ENCODE measurements at regions not wholly inside any gene's neighbourhood (a gene's known extent, or its start where the extent isn't known, plus 50 kb on each side); places are given as distances from the start of the nearest gene placed in this dataset.

DNA sequence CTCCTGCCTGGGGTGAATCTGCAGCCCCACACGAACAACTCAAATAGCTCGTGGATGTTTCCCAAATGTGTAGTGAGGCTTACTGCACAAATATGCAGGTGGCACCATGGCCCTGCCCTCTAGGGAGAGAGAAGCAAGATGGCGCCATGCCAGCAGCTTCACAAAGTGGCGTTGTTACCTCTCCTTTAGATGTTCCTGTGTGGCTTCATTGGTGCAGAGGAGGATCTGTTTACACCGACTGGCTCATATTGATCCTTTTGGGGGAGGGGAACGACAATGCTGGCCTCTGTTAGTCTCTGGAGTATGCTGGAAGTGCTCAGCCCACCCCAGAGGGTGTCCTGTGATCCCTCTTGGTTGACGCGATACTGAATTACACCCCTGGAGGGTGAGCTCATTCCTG lies 99.5 kb upstream of the GATA6 start:
- no peaks in the 10 kb centered on the region for H3K4me1 ChIP-seq (ENCODE audit: insufficient read depth, low read length, poor library complexity, severe bottlenecking)
- H3K79me2 ChIP-seq (ENCODE audit: insufficient read depth, low read length), result no peaks in the 10 kb centered on the region
- no peaks in the 10 kb centered on the region for H3K9me2 ChIP-seq (replicated peaks; ENCODE audit: low read depth, low read length)
- TF ChIP-seq, protein P1, sequence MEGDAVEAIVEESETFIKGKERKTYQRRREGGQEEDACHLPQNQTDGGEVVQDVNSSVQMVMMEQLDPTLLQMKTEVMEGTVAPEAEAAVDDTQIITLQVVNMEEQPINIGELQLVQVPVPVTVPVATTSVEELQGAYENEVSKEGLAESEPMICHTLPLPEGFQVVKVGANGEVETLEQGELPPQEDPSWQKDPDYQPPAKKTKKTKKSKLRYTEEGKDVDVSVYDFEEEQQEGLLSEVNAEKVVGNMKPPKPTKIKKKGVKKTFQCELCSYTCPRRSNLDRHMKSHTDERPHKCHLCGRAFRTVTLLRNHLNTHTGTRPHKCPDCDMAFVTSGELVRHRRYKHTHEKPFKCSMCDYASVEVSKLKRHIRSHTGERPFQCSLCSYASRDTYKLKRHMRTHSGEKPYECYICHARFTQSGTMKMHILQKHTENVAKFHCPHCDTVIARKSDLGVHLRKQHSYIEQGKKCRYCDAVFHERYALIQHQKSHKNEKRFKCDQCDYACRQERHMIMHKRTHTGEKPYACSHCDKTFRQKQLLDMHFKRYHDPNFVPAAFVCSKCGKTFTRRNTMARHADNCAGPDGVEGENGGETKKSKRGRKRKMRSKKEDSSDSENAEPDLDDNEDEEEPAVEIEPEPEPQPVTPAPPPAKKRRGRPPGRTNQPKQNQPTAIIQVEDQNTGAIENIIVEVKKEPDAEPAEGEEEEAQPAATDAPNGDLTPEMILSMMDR (conservative IDR thresholded peaks at IDR 0.05; ENCODE audit: low read length), result no peak
- no peak for TF ChIP-seq EZH2phosphoT487 (IDR thresholded peaks at IDR 0.05; ENCODE audit: borderline replicate concordance)
- no peaks in the 10 kb centered on the region for H4K20me1 ChIP-seq (ENCODE audit: insufficient read depth, low read length, poor library complexity, severe bottlenecking)
- no peak overlapping the region for H2AFZ ChIP-seq (ENCODE audit: low read length)
- no peak overlapping the region for H3K9ac ChIP-seq (ENCODE audit: low read depth, low read length, poor library complexity, severe bottlenecking)
- H3K4me2 ChIP-seq (ENCODE audit: low read depth, low read length, poor library complexity, severe bottlenecking), result no peak overlapping the region
- no peaks in the 10 kb centered on the region for H3K27me3 ChIP-seq (ENCODE audit: insufficient read depth, low read length, poor library complexity, severe bottlenecking)
- H3K9me3 ChIP-seq (ENCODE audit: insufficient read depth, low read depth, low read length), result no peaks in the 10 kb centered on the region
- no peaks in the 10 kb centered on the region for H3K36me3 ChIP-seq (ENCODE audit: insufficient read depth, low read length)
- no peak overlapping the region for H3K4me3 ChIP-seq (ENCODE audit: low read length, poor library complexity, severe bottlenecking)
- no peaks in the 10 kb centered on the region for H3F3A ChIP-seq (ENCODE audit: low read depth)

DNA sequence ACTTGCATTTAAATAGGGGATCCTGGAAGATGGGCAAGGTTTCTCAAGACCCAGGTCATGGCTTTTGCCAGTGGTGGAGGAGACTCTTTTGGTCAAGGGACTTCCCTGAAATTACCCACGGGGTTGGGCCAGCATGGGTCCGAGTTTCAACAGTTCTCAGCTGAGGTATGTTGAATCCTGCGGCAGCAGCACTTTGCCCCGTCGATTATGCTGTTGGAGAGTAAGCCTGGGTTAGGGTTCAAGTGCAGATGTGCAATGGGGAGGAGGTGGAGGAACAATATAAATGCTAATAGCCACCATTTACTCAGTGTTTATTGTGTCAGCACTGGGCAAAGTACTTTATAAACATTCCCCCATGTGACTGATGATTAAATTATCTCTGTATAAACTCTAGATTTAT lies 96.0 kb upstream of the GATA6 start:
- Histone ChIP-seq H3F3A (ENCODE audit: low read depth) (no peaks in the 10 kb centered on the region), H3K4me1 (ENCODE audit: insufficient read depth, low read length, poor library complexity, severe bottlenecking) (no peaks in the 10 kb centered on the region), H3K79me2 (ENCODE audit: insufficient read depth, low read length) (no peaks in the 10 kb centered on the region), H3K4me2 (ENCODE audit: low read depth, low read length, poor library complexity, severe bottlenecking) (no peak overlapping the region), H4K20me1 (ENCODE audit: insufficient read depth, low read length, poor library complexity, severe bottlenecking) (no peaks in the 10 kb centered on the region), H3K9ac (ENCODE audit: low read depth, low read length, poor library complexity, severe bottlenecking) (no peak overlapping the region), H3K36me3 (ENCODE audit: insufficient read depth, low read length) (no peaks in the 10 kb centered on the region), H3K27me3 (ENCODE audit: insufficient read depth, low read length, poor library complexity, severe bottlenecking) (no peaks in the 10 kb centered on the region), H2AFZ (ENCODE audit: low read length) (no peak overlapping the region), H3K4me3 (ENCODE audit: low read length, poor library complexity, severe bottlenecking) (no peak overlapping the region), H3K9me3 (ENCODE audit: insufficient read depth, low read depth, low read length) (no peaks in the 10 kb centered on the region), H3K9me2 (replicated peaks; ENCODE audit: low read depth, low read length) (no peaks in the 10 kb centered on the region)
- TF ChIP-seq, protein P1 (conservative IDR thresholded peaks at IDR 0.05; ENCODE audit: low read length), result no peak

DNA sequence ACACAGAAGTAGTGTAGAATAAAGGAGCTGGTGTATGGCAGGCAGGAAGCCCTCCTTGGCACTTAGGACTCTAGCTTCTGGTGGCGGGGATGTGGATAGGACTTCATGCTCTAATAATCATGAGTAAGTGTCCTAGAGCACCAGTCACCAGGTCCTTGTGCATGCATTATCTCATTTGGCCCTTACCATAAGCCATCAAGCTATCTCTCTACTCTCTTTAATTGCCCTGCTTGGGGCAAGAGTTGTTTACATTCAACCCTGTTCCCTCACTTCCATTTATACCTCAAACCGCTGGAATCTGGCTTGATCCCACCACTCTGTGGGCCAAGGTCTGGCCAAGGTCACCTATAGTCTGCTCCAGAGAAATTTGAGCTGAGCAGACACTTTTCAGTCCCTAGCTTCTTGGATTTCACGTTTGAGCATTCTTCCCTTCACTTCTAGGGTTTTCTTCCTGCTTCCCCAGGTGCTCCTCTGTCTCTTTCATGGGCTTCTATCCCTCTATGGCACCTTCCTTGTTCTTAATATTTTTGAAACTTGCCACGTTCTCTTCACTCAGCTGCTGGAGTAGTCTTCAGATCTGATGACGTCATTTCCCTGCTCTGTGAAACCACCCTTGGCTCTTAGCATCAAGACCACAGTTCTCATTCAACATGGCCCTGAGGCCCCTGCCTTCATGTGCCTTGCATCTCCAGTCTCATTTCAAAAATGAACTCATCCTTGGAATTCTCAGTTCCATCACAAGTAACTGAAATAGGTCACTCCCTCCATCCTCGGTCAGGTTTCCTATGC lies 94.9 kb upstream of the GATA6 start:
- no peaks in the 10 kb centered on the region for H3K4me1 ChIP-seq (ENCODE audit: insufficient read depth, low read length, poor library complexity, severe bottlenecking)
- no peak overlapping the region for H3K9ac ChIP-seq (ENCODE audit: low read depth, low read length, poor library complexity, severe bottlenecking)
- H3F3A ChIP-seq (ENCODE audit: low read depth), result no peaks in the 10 kb centered on the region
- H3K27me3 ChIP-seq (ENCODE audit: insufficient read depth, low read length, poor library complexity, severe bottlenecking), result no peaks in the 10 kb centered on the region
- H2AFZ ChIP-seq (ENCODE audit: low read length), result no peak overlapping the region
- TF ChIP-seq EZH2phosphoT487 (IDR thresholded peaks at IDR 0.05; ENCODE audit: borderline replicate concordance), result no peak
- TF ChIP-seq, protein P1 (conservative IDR thresholded peaks at IDR 0.05; ENCODE audit: low read length), result no peak
- no peaks in the 10 kb centered on the region for H3K9me3 ChIP-seq (ENCODE audit: insufficient read depth, low read depth, low read length)
- H3K9me2 ChIP-seq (replicated peaks; ENCODE audit: low read depth, low read length), result no peaks in the 10 kb centered on the region
- H3K36me3 ChIP-seq (ENCODE audit: insufficient read depth, low read length), result no peaks in the 10 kb centered on the region
- no peak overlapping the region for H3K4me2 ChIP-seq (ENCODE audit: low read depth, low read length, poor library complexity, severe bottlenecking)
- no peaks in the 10 kb centered on the region for H4K20me1 ChIP-seq (ENCODE audit: insufficient read depth, low read length, poor library complexity, severe bottlenecking)
- H3K79me2 ChIP-seq (ENCODE audit: insufficient read depth, low read length), result no peaks in the 10 kb centered on the region
- H3K4me3 ChIP-seq (ENCODE audit: low read length, poor library complexity, severe bottlenecking), result no peak overlapping the region
